ENCODE measurements at regions not wholly inside any gene's neighbourhood (a gene's known extent, or its start where the extent isn't known, plus 50 kb on each side); places are given as distances from the start of the nearest gene placed in this dataset.

GRCh38 chr6:134419716-134420115, 101.8 kb upstream of the SGK1 start:
- Histone ChIP-seq H3K36me3 (ENCODE audit: low read depth) (no peaks in the 10 kb centered on the region), H3K9ac (no peak overlapping the region), H3K4me3 (no peak overlapping the region), H3K27me3 (replicated peaks; ENCODE audit: insufficient read depth) (no peaks in the 10 kb centered on the region), H3K79me2 (ENCODE audit: insufficient read depth) (no peaks in the 10 kb centered on the region), H3F3A (ENCODE audit: insufficient read depth) (peaks cover 50% of the 10 kb centered on the region), H3K27ac (peak overlapping the region; percentile 90), H3K4me2 (ENCODE audit: unreplicated experiment) (no peak overlapping the region), H3K9me2 (ENCODE audit: insufficient read depth) (no peaks in the 10 kb centered on the region), H3K9me3 (ENCODE audit: low read depth) (no peaks in the 10 kb centered on the region), H3K4me1 (ENCODE audit: insufficient read depth) (peaks cover 62% of the 10 kb centered on the region), H4K20me1 (ENCODE audit: insufficient read depth) (no peaks in the 10 kb centered on the region), H2AFZ (no peak overlapping the region)
- TF ChIP-seq EZH2phosphoT487 (IDR thresholded peaks at IDR 0.05; ENCODE audit: insufficient read depth, low read depth) (no peak), EZH2 (IDR thresholded peaks at IDR 0.05; ENCODE audit: insufficient read depth, poor library complexity, severe bottlenecking) (no peak)
- in situ Hi-C loops (cut with MboI) = loop anchor here (10.0 kb wide), 1 partner anchor 235 kb away; no protein-coding TSS in a partner anchor
- peak; percentile 18 for DNase-seq
- WGBS, 2 experiments (ENCODE audit: low coverage in 1 of 2, low lambda C conversion rate in 2 of 2, missing lambda C conversion rate in 2 of 2) = 95 to 97% methylated on average over 7 of the region's 7 CpGs

- peak overlapping the region; percentile 77 for H3K27ac ChIP-seq
Observed at GRCh38 chr6:134416418-134417154, 98.7 kb upstream of the SGK1 start.

GRCh38 chr6:134415656-134416055, 97.7 kb upstream of the SGK1 start:
- Histone ChIP-seq H3F3A (ENCODE audit: insufficient read depth) (peaks cover 17% of the 10 kb centered on the region), H3K79me2 (ENCODE audit: insufficient read depth) (no peaks in the 10 kb centered on the region), H3K4me3 (no peak overlapping the region), H3K9me2 (ENCODE audit: insufficient read depth) (no peaks in the 10 kb centered on the region), H3K36me3 (ENCODE audit: low read depth) (no peaks in the 10 kb centered on the region), H3K27me3 (replicated peaks; ENCODE audit: insufficient read depth) (no peaks in the 10 kb centered on the region), H3K9me3 (ENCODE audit: low read depth) (no peaks in the 10 kb centered on the region), H3K9ac (no peak overlapping the region), H3K4me1 (ENCODE audit: insufficient read depth) (peaks cover 26% of the 10 kb centered on the region), H4K20me1 (ENCODE audit: insufficient read depth) (no peaks in the 10 kb centered on the region), H3K27ac (no peak overlapping the region), H2AFZ (no peak overlapping the region), H3K4me2 (ENCODE audit: unreplicated experiment) (no peak overlapping the region)
- WGBS, 2 experiments (ENCODE audit: low coverage in 1 of 2, low lambda C conversion rate in 2 of 2, missing lambda C conversion rate in 2 of 2) = 94 to 100% methylated on average over 4 of the region's 4 CpGs
- no peak for TF ChIP-seq EZH2 (IDR thresholded peaks at IDR 0.05; ENCODE audit: insufficient read depth, poor library complexity, severe bottlenecking)
- TF ChIP-seq EZH2phosphoT487 (IDR thresholded peaks at IDR 0.05; ENCODE audit: insufficient read depth, low read depth) = no peak
- no peak for DNase-seq
- in situ Hi-C loops (cut with MboI) = loop anchor here (10.0 kb wide), 1 partner anchor 231 kb away; no protein-coding TSS in a partner anchor

More at GRCh38 chr6:134416418-134417154, 98.7 kb upstream of the SGK1 start:
- H3K4me2 ChIP-seq (ENCODE audit: unreplicated experiment) = peak overlapping the region; percentile 2
- H3K9ac ChIP-seq = peak overlapping the region; percentile 5; the same call in 1 of the 2 replicates
- peak; percentile 78 for DNase-seq
- H3K9me3 ChIP-seq (ENCODE audit: low read depth) = no peaks in the 10 kb centered on the region
- no peaks in the 10 kb centered on the region for H3K36me3 ChIP-seq (ENCODE audit: low read depth)
- no peaks in the 10 kb centered on the region for H3K79me2 ChIP-seq (ENCODE audit: insufficient read depth)
- TF ChIP-seq EZH2phosphoT487 (IDR thresholded peaks at IDR 0.05; ENCODE audit: insufficient read depth, low read depth) (no peak), EZH2 (IDR thresholded peaks at IDR 0.05; ENCODE audit: insufficient read depth, poor library complexity, severe bottlenecking) (no peak)
- peaks cover 26% of the 10 kb centered on the region for H3F3A ChIP-seq (ENCODE audit: insufficient read depth)
- 51 to 57% methylated on average over 10 of the region's 10 CpGs for WGBS, 2 experiments (ENCODE audit: low coverage in 1 of 2, low lambda C conversion rate in 2 of 2, missing lambda C conversion rate in 2 of 2)
- peaks cover 35% of the 10 kb centered on the region for H3K4me1 ChIP-seq (ENCODE audit: insufficient read depth)
- H3K27me3 ChIP-seq (replicated peaks; ENCODE audit: insufficient read depth) = no peaks in the 10 kb centered on the region
- H3K9me2 ChIP-seq (ENCODE audit: insufficient read depth) = no peaks in the 10 kb centered on the region
- no peak overlapping the region for H3K4me3 ChIP-seq
- no peaks in the 10 kb centered on the region for H4K20me1 ChIP-seq (ENCODE audit: insufficient read depth)
- in situ Hi-C loops (cut with MboI) = loop anchor here (10.0 kb wide), 1 partner anchor 232 kb away; no protein-coding TSS in a partner anchor
- peak overlapping the region; percentile 13 for H2AFZ ChIP-seq

- in situ Hi-C loops (cut with MboI) = loop anchor here (10.0 kb wide), 1 partner anchor 230 kb away; no protein-coding TSS in a partner anchor
- TF ChIP-seq EZH2 (IDR thresholded peaks at IDR 0.05; ENCODE audit: insufficient read depth, poor library complexity, severe bottlenecking) = no peak
- TF ChIP-seq EZH2phosphoT487 (IDR thresholded peaks at IDR 0.05; ENCODE audit: insufficient read depth, low read depth) = no peak
- Histone ChIP-seq H3K79me2 (ENCODE audit: insufficient read depth) (no peaks in the 10 kb centered on the region), H2AFZ (no peak overlapping the region), H3K9ac (no peak overlapping the region), H4K20me1 (ENCODE audit: insufficient read depth) (no peaks in the 10 kb centered on the region), H3F3A (ENCODE audit: insufficient read depth) (peaks cover 12% of the 10 kb centered on the region), H3K9me2 (ENCODE audit: insufficient read depth) (no peaks in the 10 kb centered on the region), H3K36me3 (ENCODE audit: low read depth) (no peaks in the 10 kb centered on the region), H3K27ac (no peak overlapping the region), H3K4me3 (no peak overlapping the region), H3K27me3 (replicated peaks; ENCODE audit: insufficient read depth) (no peaks in the 10 kb centered on the region), H3K4me1 (ENCODE audit: insufficient read depth) (peaks cover 21% of the 10 kb centered on the region), H3K4me2 (ENCODE audit: unreplicated experiment) (no peak overlapping the region), H3K9me3 (ENCODE audit: low read depth) (no peaks in the 10 kb centered on the region)
- no peak for DNase-seq
- WGBS, 2 experiments (ENCODE audit: low coverage in 1 of 2, low lambda C conversion rate in 2 of 2, missing lambda C conversion rate in 2 of 2) = 87 to 92% methylated on average over 4 of the region's 4 CpGs
Observed at GRCh38 chr6:134415194-134415593, 97.3 kb upstream of the SGK1 start.
